CD4-positive, alpha-beta T cell (primary cell): ENCODE measurements at regions not wholly inside any gene's neighbourhood (a gene's known extent, or its start where the extent isn't known, plus 50 kb on each side); places are given as distances from the start of the nearest gene placed in this dataset.
"Not testable (repeated sequence)": the region's sequence is repeated elsewhere in the genome, so short reads cannot be mapped to it uniquely, and the experiment has no call there.

ENCODE experiments used
- ATAC-seq: fragments of 200-7000 bp; cut with Tn5 transposase; one replicate; pipeline ENCODE4 v1.10.0; 2022; ENCODE audit warnings: mild to moderate bottlenecking; ENCODE audit not compliant: poor library complexity
- CTCF ChIA-PET: fragments of 350-600 bp; sonication (Branson Sonifier 250); formaldehyde crosslinking; loops from one replicate; lab custom pipeline; 2021; ENCODE audit warnings: antibody characterized with exemption, inconsistent platforms; lab: Charles Lee
- POLR2A ChIA-PET: fragments of 350-600 bp; sonication (Branson Sonifier 250); formaldehyde crosslinking; loops from one replicate; lab custom pipeline; 2021; ENCODE audit warnings: antibody characterized with exemption, inconsistent platforms; lab: Charles Lee
- DNase-seq, 14 experiments: peaks; one replicate each; pipeline ENCODE4 v3.0.0-alpha.2; 2013 to 2020; ENCODE audit warnings: mixed read lengths in 2 of 14
- H3K27ac ChIP-seq, 2 donors: one replicate each; pipeline versions ENCODE4 v1.5.1 to v1.7.0; 2013; ENCODE audit warnings: low read length in 2 of 2, low read depth in 1 of 2, mild to moderate bottlenecking in 1 of 2
- H3K27me3 ChIP-seq, 2 experiments: 1 replicate in 1 of 2; 2 replicates in 1 of 2; pipeline versions ENCODE4 v1.6.1 to v1.7.0; 2013; ENCODE audit warnings: low read length in 2 of 2, control low read depth in 1 of 2, mild to moderate bottlenecking in 1 of 2, moderate library complexity in 1 of 2; ENCODE audit not compliant: insufficient read depth in 2 of 2, control insufficient read depth in 1 of 2
- H3K36me3 ChIP-seq: one replicate; pipeline ENCODE4 v1.6.1; 2013; ENCODE audit warnings: low read length, control low read depth; ENCODE audit not compliant: insufficient read depth
- H3K4me1 ChIP-seq: one replicate; pipeline ENCODE4 v1.6.1; 2013; ENCODE audit warnings: low read length, control low read depth; ENCODE audit not compliant: insufficient read depth
- H3K4me3 ChIP-seq: one replicate; pipeline ENCODE4 v1.5.1; 2013; ENCODE audit warnings: mild to moderate bottlenecking, low read length, moderate library complexity
- H3K9me3 ChIP-seq, 2 experiments: 1 replicate in 1 of 2; 2 replicates in 1 of 2; pipeline versions ENCODE4 v1.6.1 to v1.7.0; 2013; ENCODE audit warnings: low read length in 2 of 2, mild to moderate bottlenecking in 2 of 2, control low read depth in 1 of 2, moderate library complexity in 1 of 2; ENCODE audit not compliant: control insufficient read depth in 1 of 2, insufficient read depth in 1 of 2
- H3K27ac Mint-ChIP-seq: one replicate; pipeline ENCODE4 v1.8.0; 2020; ENCODE audit warnings: mixed read lengths
- H3K27me3 Mint-ChIP-seq: one replicate; pipeline ENCODE4 v1.8.0; 2021; ENCODE audit warnings: mixed read lengths
- H3K36me3 Mint-ChIP-seq: one replicate; pipeline ENCODE4 v1.8.0; 2021; ENCODE audit warnings: low read depth, mixed read lengths
- H3K4me1 Mint-ChIP-seq: one replicate; pipeline ENCODE4 v1.8.0; 2021; ENCODE audit warnings: low read depth, mixed read lengths
- H3K4me3 Mint-ChIP-seq: one replicate; pipeline ENCODE4 v1.8.0; 2020; ENCODE audit warnings: mild to moderate bottlenecking, mixed read lengths
- H3K9me3 Mint-ChIP-seq: one replicate; pipeline ENCODE4 v1.8.0; 2020; ENCODE audit warnings: mixed read lengths
- intact Hi-C, 2 experiments: fragments of 100-400 bp; cut with DNase I in 1 of 2; cut with micrococcal nuclease in 1 of 2; formaldehyde crosslinking; loops; one replicate each; pipeline versions ENCODE4 v1.15.1 to v1.9.0; 2023 to 2025; cut with DNase I, micrococcal nuclease
- TF ChIP-seq, protein P1 (sequence below): fragments of 200-600 bp; IDR thresholded peaks from one replicate; pipeline ENCODE4 v1.8.0; 2022; ENCODE audit warnings: antibody characterized with exemption, mild to moderate bottlenecking

GRCh38 chr3:26090589-26090988 lies 300.7 kb downstream of the OXSM start:
- H3K4me1 ChIP-seq, result no peaks in the 10 kb centered on the region
- H3K36me3 Mint-ChIP-seq, result no peaks in the 10 kb centered on the region
- no peak overlapping the region for H3K4me3 ChIP-seq
- no peaks in the 10 kb centered on the region for H3K27me3 ChIP-seq
- H3K4me3 Mint-ChIP-seq, result no peak overlapping the region
- H3K9me3 Mint-ChIP-seq, result peaks cover 20% of the 10 kb centered on the region
- ChIA-PET POLR2A (no interaction called here), CTCF (no interaction called here)
- no peak overlapping the region for H3K27ac Mint-ChIP-seq
- peaks cover 8 to 9% of the 10 kb centered on the region in 2 experiments for H3K9me3 ChIP-seq
- intact Hi-C loops, result no loop called here
- H3K27me3 Mint-ChIP-seq, result no peaks in the 10 kb centered on the region
- ATAC-seq (no peak), DNase-seq (no peak)
- TF ChIP-seq, protein P1, sequence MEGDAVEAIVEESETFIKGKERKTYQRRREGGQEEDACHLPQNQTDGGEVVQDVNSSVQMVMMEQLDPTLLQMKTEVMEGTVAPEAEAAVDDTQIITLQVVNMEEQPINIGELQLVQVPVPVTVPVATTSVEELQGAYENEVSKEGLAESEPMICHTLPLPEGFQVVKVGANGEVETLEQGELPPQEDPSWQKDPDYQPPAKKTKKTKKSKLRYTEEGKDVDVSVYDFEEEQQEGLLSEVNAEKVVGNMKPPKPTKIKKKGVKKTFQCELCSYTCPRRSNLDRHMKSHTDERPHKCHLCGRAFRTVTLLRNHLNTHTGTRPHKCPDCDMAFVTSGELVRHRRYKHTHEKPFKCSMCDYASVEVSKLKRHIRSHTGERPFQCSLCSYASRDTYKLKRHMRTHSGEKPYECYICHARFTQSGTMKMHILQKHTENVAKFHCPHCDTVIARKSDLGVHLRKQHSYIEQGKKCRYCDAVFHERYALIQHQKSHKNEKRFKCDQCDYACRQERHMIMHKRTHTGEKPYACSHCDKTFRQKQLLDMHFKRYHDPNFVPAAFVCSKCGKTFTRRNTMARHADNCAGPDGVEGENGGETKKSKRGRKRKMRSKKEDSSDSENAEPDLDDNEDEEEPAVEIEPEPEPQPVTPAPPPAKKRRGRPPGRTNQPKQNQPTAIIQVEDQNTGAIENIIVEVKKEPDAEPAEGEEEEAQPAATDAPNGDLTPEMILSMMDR, result no peak
- H3K36me3 ChIP-seq, result no peaks in the 10 kb centered on the region
- no peaks in the 10 kb centered on the region for H3K4me1 Mint-ChIP-seq
- H3K27ac ChIP-seq, result no peak overlapping the region

GRCh38 chr3:26091096-26091495 lies 301.2 kb downstream of the OXSM start:
- H3K36me3 Mint-ChIP-seq, result no peaks in the 10 kb centered on the region
- H3K9me3 Mint-ChIP-seq, result peaks cover 21% of the 10 kb centered on the region
- H3K4me3 ChIP-seq, result no peak overlapping the region
- intact Hi-C loops, result no loop called here
- no peak for DNase-seq
- TF ChIP-seq, protein P1, result no peak
- no peaks in the 10 kb centered on the region for H3K36me3 ChIP-seq
- POLR2A ChIA-PET, result no interaction called here
- no peak overlapping the region for H3K27ac Mint-ChIP-seq
- peaks cover 8 to 11% of the 10 kb centered on the region in 2 experiments for H3K9me3 ChIP-seq
- H3K4me3 Mint-ChIP-seq, result no peak overlapping the region
- H3K27ac ChIP-seq, result no peak overlapping the region
- no peaks in the 10 kb centered on the region for H3K4me1 ChIP-seq
- no peaks in the 10 kb centered on the region for H3K27me3 ChIP-seq
- no peaks in the 10 kb centered on the region for H3K4me1 Mint-ChIP-seq
- CTCF ChIA-PET, result no interaction called here
- H3K27me3 Mint-ChIP-seq, result no peaks in the 10 kb centered on the region
- no peak for ATAC-seq

DNA sequence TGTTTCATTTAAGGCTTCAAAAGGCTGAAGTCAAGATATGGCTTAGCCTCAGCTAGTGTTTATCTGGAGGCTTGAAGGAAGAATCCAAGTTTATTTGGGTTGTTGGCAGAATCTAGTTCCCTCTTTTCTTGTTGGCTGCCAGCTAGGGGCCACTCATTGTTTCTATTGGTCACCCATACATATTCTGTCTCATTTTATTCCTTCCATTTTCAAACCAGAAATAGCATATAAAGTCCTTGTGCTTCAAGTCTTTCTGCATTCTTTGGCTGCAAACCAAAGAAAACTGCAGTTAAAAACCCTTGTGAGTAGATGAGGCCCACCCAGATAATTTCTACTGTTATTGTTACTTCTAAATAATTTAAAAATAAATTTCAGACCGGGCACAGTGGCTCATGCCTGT lies 301.7 kb downstream of the OXSM start:
- Histone ChIP-seq H3K4me1 (no peaks in the 10 kb centered on the region), H3K4me3 (no peak overlapping the region), H3K9me3 (peaks cover 13 to 15% of the 10 kb centered on the region in 2 experiments), H3K27me3 (no peaks in the 10 kb centered on the region), H3K27ac (no peak overlapping the region), H3K36me3 (no peaks in the 10 kb centered on the region)
- TF ChIP-seq, protein P1, result no peak
- Mint-ChIP-seq H3K27me3 (no peaks in the 10 kb centered on the region), H3K4me1 (no peaks in the 10 kb centered on the region), H3K4me3 (no peak overlapping the region), H3K9me3 (peaks cover 22% of the 10 kb centered on the region), H3K27ac (no peak overlapping the region), H3K36me3 (no peaks in the 10 kb centered on the region)
- POLR2A ChIA-PET, result no interaction called here
- ATAC-seq, result no peak
- CTCF ChIA-PET, result no interaction called here
- no peak for DNase-seq
- intact Hi-C loops, result no loop called here

DNA sequence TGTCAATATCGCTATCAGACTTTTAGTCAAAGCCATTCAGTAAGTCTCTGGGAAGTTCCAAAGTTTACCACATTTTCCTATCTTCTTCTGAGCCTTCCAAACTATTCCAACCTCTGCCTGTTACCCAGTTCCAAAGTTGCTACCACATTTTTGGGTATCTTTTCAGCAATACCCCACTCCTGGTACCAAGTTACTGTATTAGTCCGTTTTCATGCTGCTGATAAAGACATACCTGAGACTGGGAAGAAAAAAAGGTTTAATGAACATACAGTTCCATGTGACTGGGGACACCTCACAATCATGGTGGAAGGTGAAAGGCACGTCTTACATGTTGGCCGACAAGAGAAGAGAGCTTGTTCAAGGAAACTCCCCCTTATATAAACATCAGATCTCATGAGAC lies 307.2 kb downstream of the OXSM start:
- H3K27ac Mint-ChIP-seq, H3K4me1 ChIP-seq, DNase-seq, H3K36me3 Mint-ChIP-seq, POLR2A ChIA-PET, CTCF ChIA-PET, H3K36me3 ChIP-seq, H3K4me3 ChIP-seq, H3K27ac ChIP-seq, H3K4me3 Mint-ChIP-seq, H3K4me1 Mint-ChIP-seq, H3K27me3 Mint-ChIP-seq, ATAC-seq, intact Hi-C loops, H3K27me3 ChIP-seq: not testable (repeated sequence)
- H3K9me3 Mint-ChIP-seq, result peaks cover 14% of the 10 kb centered on the region
- peaks cover 5 to 14% of the 10 kb centered on the region in 2 experiments for H3K9me3 ChIP-seq
